ENCODE measurements at regions not wholly inside any gene's neighbourhood (a gene's known extent, or its start where the extent isn't known, plus 50 kb on each side); places are given as distances from the start of the nearest gene placed in this dataset.

DNA sequence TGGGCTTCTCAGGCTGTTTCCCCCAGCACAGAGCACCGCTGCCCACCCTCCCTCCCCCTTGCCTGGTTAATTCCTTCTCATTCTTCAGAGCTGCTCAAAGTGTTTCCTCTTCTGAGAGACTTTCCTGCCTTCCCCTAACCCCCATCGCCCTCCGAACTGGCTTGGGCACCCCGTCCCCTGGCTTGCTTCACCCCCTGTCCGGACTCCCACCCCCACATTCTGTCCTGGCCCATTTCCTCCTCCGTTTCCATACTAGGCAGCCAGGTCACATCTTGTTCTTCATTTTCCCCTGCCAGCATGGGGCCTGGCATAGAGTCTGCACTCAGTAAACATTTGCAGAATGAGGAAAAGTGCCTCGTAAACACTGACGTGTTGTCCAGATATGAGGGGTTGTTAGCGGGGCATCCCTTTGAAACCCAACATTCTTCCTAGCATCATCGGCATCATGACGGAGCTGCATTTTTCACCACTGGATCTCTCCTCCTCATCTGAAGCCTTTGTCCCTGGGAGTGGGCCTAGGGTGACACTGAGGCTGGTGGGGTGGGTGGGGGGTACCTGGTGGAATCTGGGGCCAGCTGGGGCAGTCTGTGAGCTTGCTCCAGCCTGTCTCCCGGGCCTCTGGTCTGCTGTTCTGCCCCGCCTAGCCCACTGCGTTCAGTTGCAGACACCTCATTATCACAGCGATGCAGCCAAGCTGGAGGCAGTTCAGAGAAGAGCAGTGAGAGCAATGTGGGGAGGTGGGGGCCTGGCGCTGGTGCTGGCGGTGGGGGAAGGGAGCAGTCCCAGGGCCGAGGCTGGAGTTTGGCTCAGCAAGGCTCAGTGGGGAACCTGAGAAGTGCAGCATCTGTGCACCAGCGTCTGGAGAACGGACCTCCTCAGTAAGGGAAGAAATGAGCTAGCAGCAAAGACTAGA, 149.4 kb upstream of the PJA1 start:
- Mint-ChIP-seq H3K4me1 (ENCODE audit: unreplicated experiment) (no peaks in the 10 kb centered on the region), H3K27me3 (ENCODE audit: unreplicated experiment) (no peaks in the 10 kb centered on the region), H3K27ac (ENCODE audit: unreplicated experiment) (no peak overlapping the region), H3K36me3 (ENCODE audit: unreplicated experiment) (no peaks in the 10 kb centered on the region), H3K4me3 (ENCODE audit: unreplicated experiment) (no peak overlapping the region), H3K9me3 (ENCODE audit: unreplicated experiment) (no peaks in the 10 kb centered on the region)
- DNase-seq (ENCODE audit: extremely low spot score, unreplicated experiment) = peak; percentile 81
- TF ChIP-seq CTCF (IDR thresholded peaks at IDR 0.05) = no peak

DNA sequence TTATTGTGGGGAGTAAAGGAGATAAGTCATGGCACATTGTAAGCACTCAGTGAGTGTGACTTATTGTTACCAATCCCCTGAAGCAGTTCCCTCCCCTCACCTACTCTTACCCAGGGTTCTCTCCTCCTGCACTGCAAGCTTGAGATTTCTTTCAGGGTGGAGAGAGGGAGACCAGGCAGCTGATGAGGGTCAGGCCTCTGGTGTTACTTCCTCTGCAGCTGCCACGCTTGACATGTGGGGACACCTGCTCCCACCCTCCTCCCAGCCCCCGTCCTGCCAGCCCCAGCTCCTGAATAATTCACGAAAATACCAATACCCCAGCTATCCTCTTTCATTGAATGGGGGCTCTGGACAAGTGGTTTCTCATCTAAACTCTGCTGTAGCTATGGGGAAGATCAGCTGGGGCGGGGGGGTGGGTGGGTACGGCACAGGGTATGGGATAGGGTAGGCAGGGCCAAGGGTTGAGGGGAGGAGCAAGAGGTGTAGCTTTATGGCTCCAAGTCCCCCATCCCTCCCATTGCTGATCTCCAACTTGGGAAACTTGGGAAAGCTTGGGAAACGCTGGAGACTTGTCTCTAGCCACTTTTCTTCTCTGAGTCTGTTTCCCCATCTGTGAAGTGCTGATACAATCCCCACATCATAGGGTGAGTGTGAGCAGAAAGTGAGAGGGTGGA, 148.5 kb upstream of the PJA1 start:
- H3K27ac Mint-ChIP-seq (ENCODE audit: unreplicated experiment) = no peak overlapping the region
- DNase-seq (ENCODE audit: extremely low spot score, unreplicated experiment) = peak; percentile 53
- no peaks in the 10 kb centered on the region for H3K9me3 Mint-ChIP-seq (ENCODE audit: unreplicated experiment)
- H3K36me3 Mint-ChIP-seq (ENCODE audit: unreplicated experiment) = no peaks in the 10 kb centered on the region
- no peak for TF ChIP-seq CTCF (IDR thresholded peaks at IDR 0.05)
- H3K4me3 Mint-ChIP-seq (ENCODE audit: unreplicated experiment) = no peak overlapping the region
- H3K4me1 Mint-ChIP-seq (ENCODE audit: unreplicated experiment) = no peaks in the 10 kb centered on the region
- H3K27me3 Mint-ChIP-seq (ENCODE audit: unreplicated experiment) = no peaks in the 10 kb centered on the region

- TF ChIP-seq CTCF (IDR thresholded peaks at IDR 0.05) = no peak
- Mint-ChIP-seq H3K4me1 (ENCODE audit: unreplicated experiment) (no peaks in the 10 kb centered on the region), H3K27ac (ENCODE audit: unreplicated experiment) (no peak overlapping the region), H3K27me3 (ENCODE audit: unreplicated experiment) (no peaks in the 10 kb centered on the region), H3K4me3 (ENCODE audit: unreplicated experiment) (no peak overlapping the region), H3K36me3 (ENCODE audit: unreplicated experiment) (no peaks in the 10 kb centered on the region), H3K9me3 (ENCODE audit: unreplicated experiment) (no peaks in the 10 kb centered on the region)
- peak; percentile 63 for DNase-seq (ENCODE audit: extremely low spot score, unreplicated experiment)
Measured at GRCh38 chrX:69311936-69312670, 146.8 kb upstream of the PJA1 start.

DNA sequence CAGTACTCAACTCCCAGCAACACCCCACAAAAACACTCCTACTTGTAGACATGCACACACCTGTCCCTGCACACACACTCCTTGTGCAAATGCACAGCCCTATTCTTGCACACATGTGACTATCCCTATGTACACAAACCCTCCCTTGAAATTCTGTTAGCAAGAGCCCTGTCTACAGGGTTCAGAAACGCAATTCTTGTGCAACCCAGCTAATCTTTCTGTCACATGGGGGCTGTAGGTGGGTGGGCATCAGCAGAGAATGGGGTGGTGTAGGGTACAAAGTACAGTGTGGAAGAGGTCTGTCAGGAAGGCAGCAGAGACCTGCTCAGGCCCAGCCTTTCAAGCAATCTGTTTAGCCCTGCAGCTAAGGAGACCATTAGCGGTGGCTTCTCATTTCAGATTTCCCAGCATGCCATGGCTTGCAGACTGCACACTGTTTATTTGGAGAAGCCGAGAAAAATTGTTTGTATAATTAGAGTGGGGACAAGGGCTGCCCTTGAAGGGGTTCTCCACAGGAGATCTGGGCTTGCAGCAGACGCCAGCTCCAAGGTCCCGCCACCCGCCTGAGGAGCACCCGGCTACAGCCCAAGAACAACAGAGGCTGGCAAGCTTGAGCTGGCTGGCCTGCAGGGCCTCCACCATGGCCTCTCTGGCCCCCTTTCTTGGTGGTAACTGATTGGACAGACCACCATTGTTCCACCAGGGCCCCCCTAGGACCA, 144.0 kb upstream of the PJA1 start:
- no peak overlapping the region for H3K4me3 Mint-ChIP-seq (ENCODE audit: unreplicated experiment)
- H3K27me3 Mint-ChIP-seq (ENCODE audit: unreplicated experiment) = peaks cover 3% of the 10 kb centered on the region
- no peak for DNase-seq (ENCODE audit: extremely low spot score, unreplicated experiment)
- no peaks in the 10 kb centered on the region for H3K36me3 Mint-ChIP-seq (ENCODE audit: unreplicated experiment)
- H3K9me3 Mint-ChIP-seq (ENCODE audit: unreplicated experiment) = no peaks in the 10 kb centered on the region
- no peak for TF ChIP-seq CTCF (IDR thresholded peaks at IDR 0.05)
- no peaks in the 10 kb centered on the region for H3K4me1 Mint-ChIP-seq (ENCODE audit: unreplicated experiment)
- H3K27ac Mint-ChIP-seq (ENCODE audit: unreplicated experiment) = no peak overlapping the region
